GM18867 (cell line): ENCODE measurements at regions not wholly inside any gene's neighbourhood (a gene's known extent, or its start where the extent isn't known, plus 50 kb on each side); places are given as distances from the start of the nearest gene placed in this dataset.

Experiments used
- ATAC-seq: cut with Tn5 transposase; IDR thresholded peaks from one replicate; pipeline ENCODE4 v1.9.1; 2021; ENCODE audit warnings: mild to moderate bottlenecking, moderate library complexity; ENCODE audit not compliant: unreplicated experiment

DNA sequence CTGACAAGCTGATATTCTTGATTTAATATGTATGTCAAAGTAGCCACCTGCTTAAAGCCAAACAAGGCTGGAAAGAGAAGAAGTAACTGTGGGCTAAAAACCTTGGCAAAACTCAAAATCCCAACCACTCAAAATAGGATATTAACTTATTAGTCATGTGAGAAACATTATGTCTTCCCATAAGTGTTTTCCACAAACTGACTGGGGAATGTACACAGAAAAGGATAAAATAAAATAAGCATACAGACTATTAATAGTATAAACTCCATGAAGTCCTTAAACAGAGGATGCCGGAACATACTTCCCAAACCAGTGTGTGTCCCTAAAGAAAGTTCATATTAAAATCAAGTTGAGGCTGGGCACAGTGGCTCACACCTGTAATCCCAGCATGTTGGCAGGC is 263.7 kb upstream of the THBS1 start:
- ATAC-seq, result no peak

DNA sequence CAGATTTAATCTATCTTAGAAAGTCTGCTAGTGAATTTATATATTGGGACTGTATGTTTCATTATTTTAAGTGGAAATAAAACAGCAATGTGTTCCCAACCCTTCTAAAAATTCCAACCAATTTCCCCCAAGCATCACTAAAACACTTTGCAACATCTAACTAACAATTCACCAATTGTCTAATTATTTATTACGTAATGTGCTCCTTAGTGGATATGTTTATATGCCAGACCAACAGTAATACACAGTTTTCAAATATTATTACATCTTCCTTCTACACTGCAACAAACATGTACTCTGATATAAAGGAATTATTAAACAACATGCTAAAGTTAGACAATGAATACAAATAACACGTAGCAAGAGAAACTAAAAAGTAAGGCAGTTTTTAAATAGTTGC is 262.6 kb upstream of the THBS1 start:
- no peak for ATAC-seq

DNA sequence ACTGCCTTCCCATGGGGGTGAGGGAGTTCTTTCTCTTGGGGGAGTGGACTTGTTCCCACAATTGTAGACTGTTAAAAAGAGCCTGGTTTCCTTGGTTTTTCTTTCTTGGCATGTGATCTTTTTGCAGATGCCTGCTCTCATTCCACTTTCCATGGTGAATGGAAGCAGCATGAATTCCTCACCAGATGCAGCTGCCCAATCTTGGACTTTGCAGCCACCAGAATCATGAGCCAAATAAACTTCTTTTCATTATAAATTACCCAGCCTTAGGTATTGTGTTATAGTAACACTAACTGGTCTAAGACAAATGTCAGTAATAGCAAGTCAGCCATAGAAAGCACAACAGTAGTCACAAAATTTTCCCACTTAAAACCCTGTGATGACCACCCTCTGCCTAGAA is 260.5 kb upstream of the THBS1 start:
- no peak for ATAC-seq

DNA sequence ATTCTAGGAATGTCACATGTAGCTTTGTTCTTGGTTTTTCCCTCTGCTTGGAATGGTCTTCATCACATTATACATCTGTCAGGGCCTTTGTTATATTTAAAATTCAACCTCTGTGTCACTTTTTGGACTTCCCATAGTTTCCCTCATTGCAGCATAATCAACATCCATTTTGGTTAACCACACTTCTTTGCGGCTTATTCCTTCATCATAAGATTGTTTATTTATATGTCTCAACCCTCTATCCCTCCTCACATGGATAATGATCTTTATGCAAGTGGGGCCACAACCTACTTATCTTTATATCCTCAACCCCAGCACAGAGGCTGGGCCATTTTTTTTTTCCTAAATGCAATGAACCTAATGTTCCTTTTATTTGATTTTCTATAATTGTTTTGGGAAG is 260.0 kb upstream of the THBS1 start:
- no peak for ATAC-seq

DNA sequence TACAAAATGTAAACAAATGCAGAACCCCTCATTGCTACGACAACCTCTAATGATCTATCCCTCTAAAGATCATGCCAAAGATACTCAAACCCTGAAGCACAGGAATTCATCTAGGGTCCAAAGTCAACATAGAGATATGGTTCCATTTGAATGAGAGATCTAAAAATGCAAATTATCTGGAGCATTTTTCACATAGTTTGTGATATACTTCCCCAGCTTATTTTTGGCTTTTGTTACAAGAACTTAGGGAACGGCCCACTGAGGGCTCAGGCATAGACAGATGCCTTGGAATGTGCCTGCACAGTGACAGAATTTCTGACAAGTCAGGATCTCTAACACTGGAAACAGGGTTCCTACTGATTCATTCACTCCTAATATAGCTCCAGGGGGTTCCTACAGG is 258.9 kb upstream of the THBS1 start:
- ATAC-seq, result no peak

DNA sequence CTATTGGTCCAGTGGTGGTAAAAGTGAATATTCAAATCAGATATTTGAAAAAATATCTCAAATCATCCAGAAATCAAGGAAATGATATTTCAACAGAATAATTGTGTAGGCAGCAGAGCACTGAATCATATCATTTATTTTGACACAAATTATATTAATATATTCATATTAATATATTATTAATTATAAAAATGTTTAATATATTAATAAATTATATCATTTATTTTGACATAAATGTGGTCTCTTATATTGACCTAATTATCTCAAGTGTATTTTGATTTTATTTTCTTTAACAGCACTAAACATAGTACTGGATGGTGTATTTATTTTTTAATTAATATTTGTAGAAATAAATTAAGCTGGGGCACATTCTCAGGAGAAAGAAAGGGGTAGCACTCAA is 257.7 kb upstream of the THBS1 start:
- ATAC-seq, result no peak

DNA sequence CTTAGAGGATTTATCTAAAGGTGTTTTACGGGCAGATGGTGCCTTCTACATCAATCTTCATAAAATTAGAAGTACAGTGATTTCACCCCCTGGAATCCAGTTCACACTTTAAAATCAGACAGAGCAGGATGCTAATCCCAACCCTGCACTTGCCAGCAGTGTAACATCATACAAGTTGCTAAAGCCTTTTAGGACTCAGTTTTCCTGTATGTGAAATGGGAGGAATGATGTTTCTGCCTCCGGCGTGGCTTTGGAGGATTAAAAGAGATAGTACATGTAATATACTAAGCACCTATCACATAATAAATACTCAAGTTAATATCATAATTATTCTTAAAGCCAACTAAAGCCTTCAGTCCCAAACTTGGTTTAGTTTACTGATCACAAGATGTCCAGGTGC is 257.2 kb upstream of the THBS1 start:
- ATAC-seq, result no peak

DNA sequence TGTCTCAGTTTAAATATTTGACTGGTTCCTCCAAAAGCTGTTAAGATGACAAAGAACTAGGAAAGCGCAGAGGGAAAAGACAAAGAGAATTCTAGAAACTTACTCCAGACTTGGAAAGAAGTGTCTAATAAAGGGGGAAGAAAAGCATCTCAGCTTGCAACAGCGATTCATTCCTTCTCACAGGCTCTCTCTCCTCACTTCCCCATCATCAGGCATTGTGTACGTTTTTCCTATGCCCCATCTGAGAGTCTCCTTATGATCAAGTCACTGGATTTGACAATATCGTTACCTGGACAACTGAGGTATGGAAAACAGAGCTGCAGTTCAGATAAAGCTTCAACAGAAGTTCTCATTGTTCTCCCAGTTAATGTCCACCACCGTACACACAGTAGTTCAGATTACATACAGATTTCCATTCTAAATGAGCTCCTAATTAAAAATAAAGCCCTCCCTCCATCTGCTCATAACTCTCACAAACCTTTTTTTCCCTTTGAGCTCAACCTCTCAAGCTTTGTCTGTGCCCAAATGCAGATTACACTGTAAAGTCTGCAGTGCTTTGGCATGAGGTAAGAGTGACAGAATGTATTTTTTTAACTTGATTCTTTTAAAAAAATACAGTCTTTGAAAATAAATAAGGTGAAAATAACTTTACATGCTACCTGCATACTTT is 254.4 kb upstream of the THBS1 start:
- ATAC-seq, result no peak

DNA sequence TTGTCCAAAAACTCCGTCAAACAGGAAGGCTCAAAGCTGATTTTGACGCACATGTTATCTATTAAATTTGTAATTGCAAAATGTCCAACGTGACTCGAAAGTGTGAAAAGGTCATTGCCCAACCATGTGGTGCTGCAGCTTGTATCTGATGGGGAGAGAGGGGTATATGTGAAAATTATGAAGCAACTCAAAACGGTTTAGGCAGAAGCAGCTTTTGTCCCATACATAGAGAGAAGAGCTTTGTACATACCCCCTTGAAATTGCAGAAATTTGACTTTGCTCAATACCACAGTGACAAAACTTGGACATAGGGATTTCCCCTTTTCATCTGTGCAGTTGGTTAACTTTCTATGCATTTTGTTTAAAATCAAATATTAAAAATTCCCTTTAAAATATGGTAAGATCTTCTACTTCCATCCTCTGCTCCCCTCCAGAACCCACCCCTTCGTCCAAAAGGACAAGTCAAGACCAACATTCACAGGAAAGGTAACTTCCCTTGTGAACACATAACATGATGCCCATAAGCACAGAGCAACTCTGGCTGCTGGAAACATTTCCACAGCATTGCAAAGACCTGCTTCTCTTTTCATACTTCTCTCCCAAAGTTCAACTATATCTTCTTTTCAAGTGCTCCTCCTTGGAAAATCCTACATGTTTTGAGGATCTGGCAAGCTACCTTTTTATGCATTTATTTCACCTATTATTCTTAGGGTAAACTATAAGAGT is 253.7 kb upstream of the THBS1 start:
- ATAC-seq, result no peak

DNA sequence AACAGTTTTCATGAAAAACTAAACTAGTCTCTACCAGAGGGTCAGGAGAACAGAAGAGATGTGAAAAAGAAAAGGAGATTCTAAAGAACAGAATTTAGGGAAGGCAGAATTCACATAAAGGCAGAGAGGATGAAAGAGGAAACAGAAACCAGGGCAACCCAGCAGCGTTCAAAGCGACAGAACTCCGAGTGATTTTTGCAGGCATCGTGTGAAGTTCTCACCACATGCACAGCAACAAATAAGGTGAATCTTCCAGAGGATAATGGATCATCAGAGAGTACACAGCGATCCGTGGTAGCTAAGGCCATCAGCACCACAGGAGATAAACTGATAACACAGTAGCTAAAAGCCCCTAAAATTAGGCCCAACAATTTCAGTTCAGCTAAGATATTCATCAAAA is 250.8 kb upstream of the THBS1 start:
- no peak for ATAC-seq

DNA sequence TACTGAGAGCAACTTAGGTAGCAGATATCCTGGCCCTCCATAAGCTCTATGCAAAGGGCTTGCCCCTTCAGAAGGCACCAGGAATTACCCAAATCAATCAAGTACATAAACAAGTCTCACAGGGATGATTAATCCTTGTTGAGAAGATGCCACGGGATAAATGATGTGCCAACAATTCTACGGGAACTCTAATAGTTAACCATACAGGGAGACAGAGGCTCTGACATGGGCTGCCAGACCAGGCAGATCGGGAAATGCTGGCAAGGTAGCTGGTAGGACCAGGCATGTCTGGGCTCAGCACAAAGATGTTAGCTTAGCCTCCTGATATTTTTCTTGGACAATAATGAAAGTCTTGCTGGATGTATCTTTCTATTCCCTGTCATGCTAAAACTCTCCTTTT is 249.3 kb upstream of the THBS1 start:
- ATAC-seq, result no peak

DNA sequence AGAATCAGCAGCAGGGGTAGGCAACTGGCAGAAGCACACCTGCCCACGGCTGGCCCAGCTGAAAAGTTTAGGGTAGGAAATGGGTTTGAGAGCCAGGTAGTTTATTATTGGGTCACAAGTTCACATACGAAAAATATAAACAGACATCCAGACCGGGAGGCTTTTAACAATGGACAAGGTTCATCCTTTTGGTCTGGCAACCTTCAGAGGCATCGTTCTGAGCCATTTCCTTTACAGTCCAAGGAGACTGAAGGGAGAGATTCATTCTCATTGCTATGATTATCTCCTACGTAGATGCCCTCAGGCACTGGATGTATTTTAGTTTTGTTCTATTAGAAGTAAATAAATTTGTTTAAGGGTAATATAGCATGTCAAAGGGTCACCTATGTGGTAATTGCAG is 248.0 kb upstream of the THBS1 start:
- no peak for ATAC-seq

DNA sequence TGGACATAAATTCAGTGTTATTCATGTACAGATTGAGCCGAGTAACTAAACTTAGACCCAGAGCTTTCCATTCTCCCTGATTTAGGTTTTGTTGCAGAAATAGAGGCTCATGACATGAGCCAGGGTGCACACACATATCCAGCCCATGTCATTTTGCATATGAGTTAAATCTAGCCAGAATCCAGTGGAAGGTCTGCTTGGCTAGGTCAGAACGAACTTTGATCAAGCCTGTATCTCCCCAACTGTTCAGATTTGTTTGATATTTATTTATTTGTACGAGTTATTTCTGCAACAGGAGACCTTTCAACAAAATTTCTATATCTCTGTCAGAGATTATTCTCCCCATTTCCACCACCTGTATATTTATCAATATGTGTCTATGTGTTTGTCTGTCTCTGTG is 247.5 kb upstream of the THBS1 start:
- ATAC-seq, result no peak

DNA sequence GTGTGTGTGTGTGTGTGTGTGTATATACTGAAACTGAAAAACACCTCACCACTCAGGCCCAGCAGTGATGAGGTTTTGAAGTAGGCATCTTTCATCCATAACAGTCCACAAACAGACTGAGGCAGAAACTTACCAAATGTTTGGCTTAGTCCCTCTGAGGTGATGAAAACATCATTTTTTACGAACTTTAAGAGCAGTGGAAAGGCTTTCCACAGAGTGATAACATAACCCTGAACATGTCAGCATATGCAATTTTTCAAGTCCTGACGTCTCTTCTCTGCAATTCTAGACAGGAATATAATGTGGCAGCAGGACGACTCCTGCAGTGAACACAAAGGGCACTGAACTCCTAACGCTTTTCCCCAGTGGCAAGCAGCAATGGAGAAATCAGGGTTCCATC is 247.0 kb upstream of the THBS1 start:
- ATAC-seq, result no peak

DNA sequence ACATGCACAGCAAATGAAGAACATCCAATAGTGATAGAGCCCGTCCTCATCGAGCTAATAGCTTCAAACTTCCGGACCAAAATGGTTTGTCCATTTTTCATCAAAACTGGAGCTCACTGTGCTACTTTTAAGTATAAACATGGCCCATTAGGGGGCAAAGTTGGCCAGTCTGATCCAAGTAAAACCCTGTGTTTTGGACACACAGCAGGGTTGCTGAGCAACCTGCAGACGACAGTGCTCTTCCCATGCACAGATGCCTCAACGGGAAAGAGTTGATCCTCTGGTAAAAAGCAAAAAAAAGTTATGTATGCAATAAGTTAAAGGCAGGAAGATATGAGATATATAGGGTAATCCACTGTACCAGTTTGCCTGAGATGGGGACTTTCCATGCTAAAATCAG is 244.0 kb upstream of the THBS1 start:
- ATAC-seq, result no peak

DNA sequence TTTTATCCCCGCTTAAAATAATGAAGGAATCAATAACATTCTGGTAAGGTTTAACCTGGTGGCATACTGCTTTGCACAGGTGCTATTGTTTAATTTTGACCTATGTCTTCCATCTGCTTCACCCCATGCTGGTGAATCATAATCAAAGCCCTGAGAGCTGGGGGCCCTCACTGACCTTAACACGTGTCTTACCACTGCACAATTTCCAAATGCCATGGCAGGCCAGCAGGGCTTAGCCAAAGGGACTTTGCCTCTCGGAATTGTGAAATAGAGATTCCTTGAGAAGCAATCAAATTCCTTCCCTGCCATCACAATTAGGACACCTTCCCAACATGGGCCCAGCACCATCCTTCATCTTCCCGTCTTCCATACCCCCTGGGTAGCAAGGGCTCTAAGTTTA is 242.6 kb upstream of the THBS1 start:
- no peak for ATAC-seq

DNA sequence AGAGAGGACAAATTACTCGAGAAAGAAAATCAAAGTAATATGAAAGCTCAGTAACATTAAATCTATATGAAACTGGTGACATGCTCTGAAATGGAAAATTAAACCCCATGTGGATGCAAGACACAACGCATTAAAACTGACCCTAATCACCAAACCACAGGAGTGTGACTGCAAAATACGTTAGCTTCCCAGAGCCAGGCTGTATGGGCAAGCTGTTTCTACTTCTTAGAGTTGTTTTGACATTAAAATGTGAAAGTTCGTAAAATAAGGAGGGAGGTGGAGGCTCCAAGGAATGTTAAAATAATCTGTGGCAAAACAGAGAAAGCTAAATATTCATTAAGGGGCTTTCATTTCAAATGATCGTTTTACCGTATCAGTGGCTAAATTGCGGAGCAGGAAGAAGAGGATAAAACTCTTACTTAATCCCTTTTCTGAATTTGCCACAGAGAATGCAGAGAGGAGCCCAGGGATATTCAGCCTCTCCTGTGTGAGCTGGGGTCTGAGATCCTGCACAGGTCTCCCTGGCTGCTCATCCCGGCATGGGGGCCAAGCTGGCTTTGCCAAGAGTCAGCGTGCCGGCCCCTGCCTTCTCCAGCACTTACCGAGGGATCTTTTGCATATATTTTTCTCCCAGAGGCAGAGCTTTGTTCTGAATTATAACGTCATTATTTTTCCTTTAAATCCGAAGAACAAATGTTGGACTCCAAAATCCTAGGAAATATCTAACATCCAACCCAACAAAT is 239.8 kb upstream of the THBS1 start:
- no peak for ATAC-seq

DNA sequence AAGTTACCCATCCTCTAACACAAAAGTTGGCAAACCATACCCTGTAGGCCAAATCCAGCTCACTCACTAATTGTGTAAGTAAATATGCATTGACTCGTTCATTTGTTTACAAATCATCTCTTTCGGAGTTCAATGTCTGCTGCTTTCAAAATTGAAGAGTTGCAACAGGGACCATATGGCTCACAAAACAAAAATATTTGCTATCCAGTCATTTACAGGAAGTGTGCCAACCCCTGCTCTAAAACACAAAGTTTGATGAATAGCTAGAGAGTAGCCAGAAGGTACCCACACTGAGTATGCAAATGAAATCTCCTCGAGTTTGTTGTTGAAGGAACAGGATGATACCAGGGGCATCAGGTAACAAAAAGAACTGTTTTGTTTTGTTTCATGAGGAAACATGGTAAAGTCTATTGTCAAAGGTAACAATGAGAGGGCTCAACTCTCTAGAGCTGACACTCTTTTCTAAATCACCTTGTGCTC is 236.2 kb upstream of the THBS1 start:
- ATAC-seq, result no peak

DNA sequence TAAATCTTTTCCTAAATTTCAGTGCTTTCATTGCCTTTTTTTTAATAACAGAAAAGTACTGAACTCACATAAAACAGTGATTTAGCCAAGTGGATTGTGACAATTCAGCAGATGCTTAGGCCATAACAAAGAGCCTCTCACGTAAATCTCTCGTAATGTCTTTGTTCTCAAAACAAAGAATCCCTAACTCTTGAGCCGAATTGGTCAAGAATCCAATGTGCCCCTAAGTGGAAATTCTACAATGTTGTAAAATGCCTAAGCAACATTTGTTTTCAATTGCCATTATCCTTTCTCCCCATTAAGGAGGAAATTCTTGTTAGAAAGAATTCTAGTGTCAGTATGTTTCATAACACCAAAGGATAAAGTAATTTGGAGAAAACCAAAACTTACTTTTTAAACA is 235.7 kb upstream of the THBS1 start:
- ATAC-seq, result no peak

DNA sequence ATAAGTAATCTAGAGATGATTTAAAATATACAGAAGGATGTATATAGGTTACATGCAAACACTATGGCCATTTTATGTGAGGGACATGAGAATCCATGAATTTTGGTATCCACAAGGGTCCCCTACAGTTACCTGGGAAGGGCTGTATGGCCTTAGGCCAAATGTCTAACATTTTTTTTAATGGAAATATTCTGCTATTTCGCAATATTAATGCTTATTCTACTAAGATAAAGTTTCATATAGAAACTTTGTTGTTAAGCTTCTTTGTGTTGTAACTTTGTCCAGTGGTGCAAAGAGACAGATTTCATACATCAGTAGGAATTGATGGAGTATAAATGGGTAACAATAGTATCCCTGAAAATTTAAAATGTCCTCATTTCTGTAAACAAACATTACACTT is 233.4 kb upstream of the THBS1 start:
- ATAC-seq, result no peak

DNA sequence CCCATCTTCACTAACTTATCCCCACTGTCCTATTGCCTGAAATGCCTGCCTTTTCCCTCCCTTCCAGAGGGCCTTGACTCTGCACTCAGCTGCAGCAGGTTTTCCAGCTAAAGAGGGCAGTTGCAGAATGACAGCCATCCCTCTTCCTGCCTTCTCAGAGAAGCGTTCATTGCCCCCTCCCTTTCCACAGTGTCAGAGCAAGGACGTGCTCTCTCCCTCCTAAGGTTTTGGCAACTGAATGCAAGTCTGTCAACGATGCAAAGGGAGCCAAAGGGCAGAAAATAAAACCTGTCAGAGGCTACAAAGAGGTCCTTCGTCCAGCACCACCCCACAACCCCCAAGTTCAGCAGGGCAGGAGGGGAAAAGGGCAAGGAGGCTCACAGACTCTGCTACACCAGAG is 230.1 kb upstream of the THBS1 start:
- no peak for ATAC-seq

DNA sequence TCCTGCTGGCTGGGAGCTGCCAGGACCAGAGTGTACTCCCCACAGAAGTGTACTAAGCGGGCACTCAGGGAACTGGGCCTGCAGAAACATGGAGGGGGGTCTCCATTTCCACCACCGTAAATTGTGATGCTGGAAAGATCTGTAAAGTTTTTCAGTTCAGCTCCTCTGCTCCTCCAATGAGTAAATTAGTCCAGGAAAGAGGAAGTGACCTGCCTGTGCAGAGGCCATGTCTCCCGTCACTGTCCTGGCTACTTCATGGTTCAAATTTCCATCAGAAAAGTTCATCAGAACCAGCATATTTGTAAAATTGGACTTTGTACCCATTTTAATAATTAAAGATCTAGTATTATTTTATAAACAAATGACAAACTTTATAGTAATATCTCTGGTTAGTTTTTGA is 226.7 kb upstream of the THBS1 start:
- no peak for ATAC-seq
